ENCODE measurements at regions not wholly inside any gene's neighbourhood (a gene's known extent, or its start where the extent isn't known, plus 50 kb on each side); places are given as distances from the start of the nearest gene placed in this dataset.

DNA sequence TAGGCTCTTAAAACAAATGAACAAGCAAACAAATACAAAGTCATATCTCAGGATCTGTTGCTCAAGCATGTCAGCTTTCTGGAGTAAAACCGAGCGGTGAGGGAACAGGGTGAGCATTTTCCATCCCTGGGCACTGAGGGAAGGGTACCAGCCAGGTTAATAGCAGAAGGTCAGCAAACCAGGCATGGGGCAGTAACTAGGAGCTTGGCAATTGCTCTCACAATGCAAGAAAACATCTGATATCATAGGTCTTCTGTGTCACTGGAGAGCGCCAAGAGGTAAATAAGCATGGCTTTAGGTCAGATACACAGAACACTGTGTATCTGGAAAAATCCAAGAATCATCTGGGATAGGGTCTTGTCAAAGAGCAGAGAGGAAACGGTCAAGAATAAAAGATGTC lies 521.7 kb upstream of the AUTS2 start:
- TF ChIP-seq CTCF (IDR thresholded peaks at IDR 0.05; ENCODE audit: low read depth, low read length, poor library complexity, severe bottlenecking) (no peak), EZH2phosphoT487 (IDR thresholded peaks at IDR 0.05; ENCODE audit: borderline replicate concordance, low read length) (no peak)

Measured in DOHH2 (cell line).